GM19372 (cell line): ENCODE measurements at regions not wholly inside any gene's neighbourhood (a gene's known extent, or its start where the extent isn't known, plus 50 kb on each side); places are given as distances from the start of the nearest gene placed in this dataset.

Source experiments
- ATAC-seq: cut with Tn5 transposase; IDR thresholded peaks from one replicate; pipeline ENCODE4 v1.9.1; 2021; ENCODE audit warnings: mild to moderate bottlenecking, low read depth, moderate library complexity; ENCODE audit not compliant: unreplicated experiment

DNA sequence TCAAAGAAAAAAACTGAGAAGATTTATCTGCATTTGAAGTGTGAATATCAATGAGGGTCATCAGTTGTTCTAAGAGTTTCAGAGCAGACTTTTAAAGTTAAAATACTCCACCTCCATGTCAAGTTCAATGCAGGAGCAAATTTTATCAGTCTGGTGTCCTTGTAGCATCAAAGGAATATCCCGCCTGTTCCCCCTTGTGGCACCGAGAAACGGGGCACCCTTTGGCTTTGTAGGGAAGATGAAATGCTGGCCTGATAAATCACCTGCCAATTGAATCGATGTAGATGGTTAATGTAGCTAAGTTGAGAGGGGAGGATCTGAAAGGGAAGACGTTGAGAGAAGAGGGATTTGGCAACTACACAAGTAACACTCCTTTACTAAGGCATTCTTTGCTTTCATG is 714.5 kb downstream of the EFNA5 start:
- no peak for ATAC-seq

DNA sequence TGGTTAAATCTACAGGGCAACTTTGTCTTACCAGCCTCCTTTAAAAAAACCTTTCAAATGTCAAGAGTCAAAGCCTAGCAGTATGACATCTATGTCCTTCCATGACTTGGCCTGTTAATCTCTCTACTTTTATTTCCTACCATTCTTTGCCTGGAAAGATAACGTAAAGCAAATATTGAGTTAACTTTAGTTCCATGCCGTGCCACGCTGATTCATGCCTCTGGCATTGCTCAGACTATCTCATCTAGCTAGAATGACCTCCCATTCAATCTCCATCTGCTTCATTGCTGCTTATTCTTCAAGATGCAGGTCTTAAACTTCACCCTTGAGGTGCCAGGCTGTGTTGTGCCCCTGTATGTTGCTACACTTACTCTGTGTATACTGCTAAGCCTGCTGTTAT is 729.8 kb downstream of the EFNA5 start:
- ATAC-seq = no peak

DNA sequence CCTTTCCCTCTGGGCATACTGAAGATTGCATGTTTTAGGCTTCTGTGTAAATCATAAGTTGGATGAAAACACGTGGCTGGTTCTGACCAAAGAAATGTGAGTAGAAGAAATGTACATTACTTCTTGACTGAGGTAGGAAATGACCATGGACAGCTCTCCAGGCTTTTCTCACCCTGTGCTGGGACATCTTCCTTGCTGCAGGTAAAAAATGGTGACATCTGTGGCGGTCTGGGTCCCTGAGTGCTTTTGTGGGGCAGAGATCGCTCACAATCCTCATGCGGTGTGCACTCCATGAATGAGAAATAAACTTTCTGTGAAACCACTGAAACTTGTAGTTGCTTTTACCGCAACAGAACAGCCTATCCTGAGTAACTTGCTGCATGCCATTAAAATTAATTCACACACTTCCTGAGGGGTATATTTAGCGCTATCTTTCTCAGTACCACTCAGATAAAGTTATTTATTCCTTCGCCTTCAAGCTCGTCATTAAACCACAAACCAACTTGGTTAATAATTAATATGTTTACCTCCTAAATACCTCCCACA is 730.4 kb downstream of the EFNA5 start:
- ATAC-seq = no peak

- no peak for ATAC-seq
Measured at GRCh38 chr5:106923409-106923808, 747.3 kb downstream of the EFNA5 start.

- ATAC-seq = no peak
Measured at GRCh38 chr5:106921567-106921966, 749.2 kb downstream of the EFNA5 start.

DNA sequence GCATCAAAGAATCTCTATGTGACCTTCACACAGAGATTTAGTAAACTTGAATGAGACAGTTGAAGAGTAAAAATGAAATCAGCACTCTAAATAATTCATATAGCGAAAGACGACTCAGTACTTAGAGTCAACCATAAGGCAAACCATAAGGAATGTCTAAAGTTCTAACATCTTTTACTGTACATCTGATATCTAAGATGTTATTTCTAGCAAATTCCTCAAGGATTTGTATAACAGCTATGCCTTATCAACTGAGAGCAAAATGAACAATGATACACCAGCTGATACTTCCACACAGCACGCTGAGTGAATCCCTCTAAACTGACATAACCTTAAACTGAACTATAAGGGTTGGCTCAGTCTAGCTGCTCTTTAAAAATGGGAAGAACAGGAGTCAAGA is 760.3 kb downstream of the EFNA5 start:
- ATAC-seq = no peak

GRCh38 chr5:106909716-106910115 is 761.0 kb downstream of the EFNA5 start:
- ATAC-seq = no peak

DNA sequence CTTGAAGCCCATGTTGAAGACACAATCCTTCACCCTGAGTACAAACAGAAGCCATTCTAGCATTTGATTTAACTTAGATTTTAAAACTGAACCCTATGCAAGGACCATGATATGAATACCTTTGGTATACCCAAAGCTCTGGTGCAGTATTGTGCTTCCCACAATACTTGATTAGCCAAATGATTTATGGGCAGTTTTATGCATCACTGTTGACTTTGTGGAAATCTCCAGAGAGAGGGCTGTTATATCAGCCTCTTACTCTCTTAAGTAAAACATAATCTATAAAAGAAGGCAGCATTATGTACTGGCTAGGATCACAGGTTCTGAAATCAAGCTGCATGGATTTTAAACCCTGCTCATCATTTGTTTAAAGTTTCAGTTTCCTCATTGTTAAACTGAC is 762.8 kb downstream of the EFNA5 start:
- ATAC-seq = no peak

DNA sequence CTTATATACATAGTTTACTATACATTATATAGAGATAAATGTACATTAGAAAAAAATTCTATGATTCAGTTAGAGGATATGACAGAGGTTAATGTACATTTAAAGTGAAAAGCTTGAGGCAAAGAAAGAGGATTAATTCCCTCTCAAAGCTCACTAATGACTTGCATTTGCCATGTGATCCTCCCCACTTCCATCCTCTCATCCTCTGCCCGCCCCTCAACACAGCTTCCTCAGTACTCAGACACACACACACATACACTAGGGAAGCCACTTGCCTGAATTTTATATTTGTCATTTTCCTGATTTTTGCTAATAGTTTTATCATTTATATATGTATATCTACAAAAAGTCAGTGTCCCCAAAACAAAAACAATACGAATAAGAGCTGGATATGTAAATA is 764.5 kb downstream of the EFNA5 start:
- ATAC-seq = no peak

GRCh38 chr5:106894964-106895363 is 775.8 kb downstream of the EFNA5 start:
- ATAC-seq = no peak

DNA sequence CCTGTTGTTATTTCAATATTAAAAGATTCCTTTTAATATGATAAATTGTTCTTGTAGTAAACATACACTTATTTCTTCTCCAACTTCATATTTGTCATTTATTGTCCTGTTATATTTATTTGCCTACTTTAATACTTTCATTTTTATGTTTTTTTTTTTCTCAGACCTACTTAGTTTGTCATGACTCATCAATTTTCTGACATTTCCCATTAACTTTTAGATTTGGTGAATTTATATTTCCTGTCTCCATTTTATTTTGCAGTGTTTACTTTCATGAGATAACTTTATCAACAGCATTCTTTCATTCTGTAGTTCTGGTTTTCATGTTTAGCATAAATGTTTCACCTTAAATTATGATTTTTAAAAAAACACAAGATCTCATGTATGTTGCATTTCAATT is 788.7 kb downstream of the EFNA5 start:
- no peak for ATAC-seq

GRCh38 chr5:106880656-106881055 is 790.1 kb downstream of the EFNA5 start:
- no peak for ATAC-seq

DNA sequence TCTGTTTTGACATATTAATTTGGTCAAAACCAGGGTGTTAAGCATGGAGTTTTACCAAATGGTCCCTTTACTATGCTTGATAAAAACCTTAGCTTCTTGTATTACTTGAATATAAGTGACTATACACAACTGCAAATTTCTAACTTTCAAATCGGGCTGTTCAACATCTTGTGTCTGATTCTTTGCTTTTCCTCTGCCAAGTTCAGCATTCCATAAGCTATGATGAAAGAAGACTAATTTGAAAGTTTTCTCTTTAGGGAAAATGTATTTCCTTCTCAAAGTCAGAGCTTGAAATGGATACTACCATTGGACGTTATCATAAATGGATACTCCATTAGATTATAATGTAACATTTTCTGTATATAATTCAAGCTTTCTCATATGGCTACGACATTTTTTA is 792.9 kb downstream of the EFNA5 start:
- no peak for ATAC-seq

- no peak for ATAC-seq
Measured at GRCh38 chr5:106876665-106877194, 794.0 kb downstream of the EFNA5 start.

GRCh38 chr5:106876298-106876622 is 794.5 kb downstream of the EFNA5 start:
- no peak for ATAC-seq

DNA sequence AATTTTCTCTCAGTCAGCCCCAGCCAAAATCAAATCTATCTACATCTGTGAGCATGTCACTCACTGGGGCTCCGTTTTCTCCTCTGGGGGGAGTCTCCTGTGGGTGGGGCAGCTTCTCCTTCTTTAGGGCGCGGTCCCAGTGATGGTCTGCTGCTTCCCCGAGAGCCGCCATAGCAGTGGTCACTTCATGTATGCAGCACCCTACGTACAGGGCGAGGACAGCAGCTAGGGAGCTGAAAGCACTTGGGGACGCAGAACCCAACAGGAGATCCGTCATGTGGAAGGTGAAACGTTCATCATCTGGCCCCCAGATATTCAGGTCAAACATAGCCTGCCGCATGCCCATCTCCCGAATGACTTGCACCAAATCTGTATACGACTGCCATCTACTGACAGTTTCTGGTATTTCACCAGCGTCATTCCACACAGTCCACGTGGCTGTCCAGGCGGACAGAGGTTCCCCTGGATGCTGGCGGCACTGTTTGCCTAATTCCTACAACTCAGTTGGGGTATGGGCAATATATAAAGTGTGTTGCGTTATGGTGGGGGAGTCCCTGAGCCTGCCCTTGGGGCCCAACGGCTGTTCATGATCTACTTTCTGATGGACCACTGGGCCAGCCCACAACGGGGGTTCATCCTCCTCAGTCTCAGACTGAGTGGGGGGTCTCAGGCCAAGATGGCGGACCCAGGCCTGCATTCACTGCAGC is 795.0 kb downstream of the EFNA5 start:
- ATAC-seq = no peak

DNA sequence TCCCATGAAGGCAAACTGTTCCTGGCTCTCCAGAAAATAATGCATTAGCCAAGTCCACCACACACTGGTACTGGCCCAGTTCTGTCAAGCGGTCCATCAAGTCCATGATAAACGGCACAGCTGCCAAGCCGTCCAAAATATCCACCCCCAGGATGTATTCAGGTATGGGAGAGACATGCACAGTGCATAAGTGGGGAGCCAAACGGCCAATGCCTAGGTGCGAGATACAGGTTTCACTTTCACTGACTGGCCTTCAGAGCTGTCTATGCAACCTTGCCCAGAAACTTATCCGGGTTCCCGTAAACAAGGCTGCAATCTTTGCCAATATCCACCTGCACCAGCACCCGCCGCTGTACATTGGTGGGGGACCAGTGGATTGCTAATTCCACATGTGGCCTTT is 795.8 kb downstream of the EFNA5 start:
- no peak for ATAC-seq

DNA sequence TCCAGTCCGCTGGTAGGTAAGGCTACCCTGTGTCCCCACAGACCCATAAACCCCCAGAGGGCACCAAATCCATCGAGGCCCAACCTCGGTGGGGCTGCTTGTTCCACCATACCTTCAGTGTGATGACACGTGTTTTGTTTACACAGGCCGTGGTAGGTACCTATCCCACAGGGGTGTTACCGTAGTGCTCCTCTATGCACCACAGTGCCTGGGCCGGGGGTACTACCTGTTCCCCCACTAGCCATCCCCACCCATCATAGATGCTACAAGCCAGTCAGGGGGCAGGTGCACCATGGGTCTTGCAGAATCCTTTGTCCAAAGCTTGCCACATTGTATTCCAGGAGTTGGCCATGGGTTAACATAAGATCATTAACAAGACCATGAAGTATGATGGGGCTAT is 796.2 kb downstream of the EFNA5 start:
- no peak for ATAC-seq

- ATAC-seq = no peak
Measured at GRCh38 chr5:106873568-106873967, 797.2 kb downstream of the EFNA5 start.

- no peak for ATAC-seq
Measured at GRCh38 chr5:106865279-106865678, 805.5 kb downstream of the EFNA5 start.

GRCh38 chr5:106862450-106863193 is 808.1 kb downstream of the EFNA5 start:
- ATAC-seq = no peak
